HG03460 (cell line): ENCODE measurements at regions not wholly inside any gene's neighbourhood (a gene's known extent, or its start where the extent isn't known, plus 50 kb on each side); places are given as distances from the start of the nearest gene placed in this dataset.

Experiments used
- ATAC-seq: cut with Tn5 transposase; IDR thresholded peaks from one replicate; pipeline ENCODE4 v1.9.1; 2021; ENCODE audit not compliant: unreplicated experiment

DNA sequence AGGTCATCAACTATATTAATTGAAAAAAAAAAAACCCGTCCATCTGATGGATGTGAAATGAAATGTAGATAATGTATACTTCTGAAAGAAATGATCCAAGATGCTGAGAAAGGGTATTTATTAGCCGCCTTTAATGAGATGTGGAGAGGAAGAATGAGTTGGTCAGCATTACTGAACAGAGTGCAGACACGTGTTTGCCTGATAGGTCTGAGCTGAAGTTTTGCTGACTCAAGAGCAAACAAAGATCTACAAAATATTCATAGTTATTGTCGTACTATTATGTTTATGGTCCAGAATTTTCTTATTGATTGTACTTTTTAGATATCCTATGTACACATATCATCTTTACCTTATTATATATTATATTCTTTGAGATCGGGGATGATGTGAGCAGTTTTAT is 235.3 kb downstream of the RDH14 start:
- no peak for ATAC-seq

DNA sequence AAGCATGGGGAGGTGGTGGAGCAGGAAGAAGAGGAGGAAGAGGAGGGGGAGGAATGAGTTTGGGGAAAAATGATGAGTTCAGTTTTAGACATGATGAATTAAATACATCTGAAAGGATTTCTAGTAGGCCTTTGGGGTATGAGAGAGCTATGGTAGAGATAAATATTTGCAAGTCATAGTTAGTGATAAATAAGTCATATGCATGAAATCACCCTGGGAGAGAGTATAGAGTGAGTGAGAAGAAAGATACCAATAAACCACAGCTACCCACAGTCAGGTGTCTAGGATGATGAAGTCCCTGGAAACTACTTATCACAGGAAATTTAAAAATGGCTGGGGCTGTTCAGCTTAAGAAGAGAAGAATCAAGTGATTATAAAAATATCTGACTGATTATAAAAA is 240.5 kb downstream of the RDH14 start:
- ATAC-seq, result no peak

DNA sequence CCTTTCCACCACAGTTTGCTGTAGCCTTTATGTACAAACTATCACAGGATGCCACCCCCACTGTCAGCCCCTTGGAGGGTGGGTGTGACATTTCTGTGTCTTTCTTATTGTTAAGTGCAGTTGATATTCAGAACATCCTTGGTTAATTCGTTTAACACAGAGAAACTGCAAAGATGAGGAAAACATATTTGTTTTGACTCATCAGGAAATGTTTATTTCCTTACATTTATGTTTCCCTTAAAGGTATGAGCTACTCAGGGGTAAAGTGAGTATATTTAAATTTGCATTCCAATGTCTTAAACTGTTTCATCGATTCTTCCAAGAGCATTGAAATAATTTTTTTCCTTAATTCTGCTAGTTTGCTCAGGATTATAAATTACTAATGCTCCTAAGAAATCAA is 243.4 kb downstream of the RDH14 start:
- no peak for ATAC-seq

GRCh38 chr2:18312818-18313217 is 247.6 kb downstream of the RDH14 start:
- ATAC-seq, result no peak

DNA sequence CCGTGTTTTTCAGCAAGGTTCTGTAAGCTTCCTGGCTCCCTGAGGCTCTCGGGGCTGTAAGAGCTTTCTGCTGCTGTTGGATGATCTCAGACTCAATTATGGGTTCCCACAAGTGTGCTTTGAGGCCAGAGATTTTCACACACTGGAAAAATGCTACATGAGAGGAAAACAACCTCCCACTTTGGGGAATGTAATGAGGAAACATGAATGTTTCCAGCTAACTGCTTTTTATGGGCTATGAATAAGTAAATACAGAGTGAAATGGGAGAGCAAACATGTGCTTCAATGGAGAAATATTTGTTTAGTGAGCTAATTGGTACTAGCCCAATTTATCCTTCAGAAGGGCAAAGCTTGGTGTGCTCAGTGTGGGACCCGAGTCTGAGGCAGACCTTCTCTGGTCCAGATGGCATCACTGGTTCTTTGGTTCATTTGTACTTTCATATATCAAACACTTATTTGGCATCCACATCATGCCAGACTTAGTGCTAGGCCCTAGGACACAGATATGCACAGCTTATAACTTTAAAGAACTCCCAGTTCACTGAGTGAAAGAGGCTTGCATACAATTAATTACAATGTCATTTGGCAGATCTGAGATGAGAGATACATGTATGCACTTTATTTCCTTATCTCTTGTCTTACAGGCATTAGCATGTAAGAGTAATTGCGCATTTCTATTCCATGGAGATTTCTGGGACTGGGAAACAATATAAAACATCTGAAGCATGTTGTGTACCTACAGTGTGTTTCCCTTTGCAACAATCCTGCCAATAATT is 248.8 kb downstream of the RDH14 start:
- no peak for ATAC-seq

- no peak for ATAC-seq
Observed at GRCh38 chr2:18309627-18310026, 250.8 kb downstream of the RDH14 start.

- no peak for ATAC-seq
Observed at GRCh38 chr2:18309188-18309587, 251.3 kb downstream of the RDH14 start.

GRCh38 chr2:18304849-18305248 is 255.6 kb downstream of the RDH14 start:
- ATAC-seq, result no peak

DNA sequence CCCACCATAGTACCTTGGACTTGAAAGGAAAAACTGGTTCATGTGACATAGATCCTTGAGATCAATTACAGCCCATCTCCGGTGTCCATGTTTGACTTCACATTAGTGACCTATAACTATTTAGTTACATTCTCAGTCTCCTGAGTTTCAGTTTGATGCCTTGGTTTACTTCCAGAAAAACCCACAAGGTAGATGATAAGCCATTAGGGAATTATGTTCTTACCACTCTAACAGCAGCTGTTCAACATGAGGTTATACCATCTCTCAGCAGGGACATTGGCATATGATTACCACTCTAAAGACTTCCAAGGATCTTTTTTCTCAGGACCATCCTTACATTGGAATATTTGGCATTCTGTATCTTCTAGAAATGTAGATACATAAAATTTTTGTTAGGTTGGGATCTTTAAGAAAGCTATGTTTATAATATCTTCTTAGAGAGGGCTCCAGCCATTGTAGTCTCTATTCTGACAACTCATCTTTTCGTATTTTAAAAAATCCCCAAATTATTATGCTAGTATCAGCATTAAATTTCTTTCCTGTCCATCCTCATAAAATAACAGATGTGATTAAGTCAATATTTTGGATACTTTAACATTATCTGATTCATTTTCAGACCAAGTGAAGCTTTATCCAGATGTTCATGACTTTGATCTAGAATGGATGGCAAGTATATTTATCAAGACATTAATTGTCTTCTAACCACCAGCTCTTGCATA is 258.9 kb downstream of the RDH14 start:
- ATAC-seq, result no peak

GRCh38 chr2:18299423-18300212 is 260.8 kb downstream of the RDH14 start:
- ATAC-seq, result no peak

- ATAC-seq, result no peak
Observed at GRCh38 chr2:18297534-18298058, 262.9 kb downstream of the RDH14 start.

DNA sequence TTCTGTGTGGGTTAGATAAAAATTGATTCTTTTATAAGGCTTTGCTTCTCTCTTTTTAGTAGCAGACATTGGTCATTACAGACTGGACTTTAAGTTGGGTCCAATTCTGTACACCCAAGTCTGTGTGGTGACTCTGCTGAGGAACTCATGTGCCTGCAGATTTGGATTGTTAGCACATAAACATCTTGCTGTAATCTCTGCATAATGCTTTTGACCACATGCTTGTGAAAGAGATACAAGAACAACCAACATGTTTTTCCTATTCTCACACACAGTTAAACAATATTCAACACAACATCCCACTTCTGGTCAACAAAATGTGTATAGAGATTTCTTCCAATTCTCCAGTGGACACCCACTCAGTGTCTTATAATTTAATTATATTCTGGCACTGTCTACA is 270.1 kb downstream of the RDH14 start:
- no peak for ATAC-seq

- no peak for ATAC-seq
Observed at GRCh38 chr2:18286897-18287296, 273.6 kb downstream of the RDH14 start.

GRCh38 chr2:18284331-18284730 is 276.1 kb downstream of the RDH14 start:
- no peak for ATAC-seq

DNA sequence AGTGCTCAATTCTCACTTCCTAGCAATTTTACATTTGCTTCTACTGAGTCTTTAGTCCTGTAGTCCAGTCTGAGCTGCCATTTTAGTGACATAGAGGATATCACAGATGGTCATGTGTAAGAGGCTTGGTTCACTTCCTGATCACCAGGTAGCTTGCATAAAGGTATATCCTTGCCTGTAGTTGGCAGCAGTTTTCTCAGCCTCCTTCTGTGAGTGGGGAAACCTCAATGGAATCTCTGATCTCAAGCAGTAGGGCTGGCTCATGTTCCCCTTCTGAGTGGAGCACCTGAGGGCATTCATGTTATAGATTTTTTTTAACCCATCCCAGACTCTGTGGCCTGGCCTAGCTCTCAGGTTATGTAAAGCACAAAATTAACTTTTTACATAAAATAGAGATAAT is 278.4 kb downstream of the RDH14 start:
- ATAC-seq, result no peak

- ATAC-seq, result no peak
Observed at GRCh38 chr2:18276583-18277075, 283.8 kb downstream of the RDH14 start.

DNA sequence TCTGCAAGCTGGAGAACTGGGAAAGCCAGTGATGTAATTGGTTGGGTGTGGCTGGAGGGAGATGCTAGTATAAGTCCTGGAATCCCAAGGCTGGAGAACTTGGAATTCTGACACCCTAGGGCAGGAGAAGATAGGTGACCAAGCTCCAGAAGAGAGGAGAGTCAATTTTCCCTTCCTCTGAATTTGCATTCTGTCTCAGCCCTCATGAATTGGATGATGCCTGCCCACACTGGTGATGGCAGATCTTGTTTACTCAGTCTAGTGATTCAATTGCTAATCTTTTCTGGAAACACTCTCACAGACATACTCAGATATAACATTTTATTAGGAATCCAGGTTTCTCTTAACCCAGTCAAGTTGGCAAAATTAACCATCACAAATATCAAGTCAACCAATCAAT is 287.2 kb downstream of the RDH14 start:
- ATAC-seq, result no peak

- ATAC-seq, result no peak
Observed at GRCh38 chr2:18272148-18272494, 288.3 kb downstream of the RDH14 start.

DNA sequence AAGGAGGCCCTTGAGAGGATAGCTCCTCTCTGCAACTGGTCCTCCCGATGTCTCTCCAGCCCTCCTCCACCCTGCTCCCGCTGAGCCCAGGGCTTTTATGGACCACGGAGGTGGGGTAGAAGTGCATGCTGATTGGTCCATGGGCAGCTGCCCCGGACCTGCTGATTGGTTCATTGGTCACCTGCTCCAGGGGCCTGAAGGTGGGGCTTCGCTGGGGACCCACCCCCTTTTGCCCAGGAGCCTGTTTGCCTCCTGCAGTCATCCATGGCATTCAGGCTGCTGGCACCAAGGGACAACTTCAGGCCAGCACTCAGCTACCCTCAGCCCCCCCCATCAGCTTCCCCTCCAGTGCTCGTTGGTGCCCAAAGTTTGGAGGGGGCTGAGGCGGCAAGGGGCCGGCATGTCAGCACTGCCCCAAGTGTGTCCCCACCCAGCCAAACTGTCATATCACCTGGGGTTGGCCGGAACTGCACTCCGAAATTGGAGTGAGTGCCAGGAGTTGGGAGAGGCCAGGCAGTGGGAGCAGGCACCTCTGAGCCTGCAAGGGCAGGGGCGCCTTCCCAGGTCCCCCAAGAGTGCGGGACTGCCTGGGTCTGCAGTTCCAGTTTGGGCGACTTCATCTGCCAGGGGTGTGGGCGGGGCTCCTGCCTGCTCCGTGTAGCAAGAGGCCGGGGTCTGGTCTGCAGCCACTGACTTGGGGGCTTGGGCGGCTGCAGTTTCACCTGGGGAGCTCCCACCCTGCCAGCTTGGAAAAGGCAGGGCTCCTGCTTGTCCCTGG is 288.9 kb downstream of the RDH14 start:
- no peak for ATAC-seq

DNA sequence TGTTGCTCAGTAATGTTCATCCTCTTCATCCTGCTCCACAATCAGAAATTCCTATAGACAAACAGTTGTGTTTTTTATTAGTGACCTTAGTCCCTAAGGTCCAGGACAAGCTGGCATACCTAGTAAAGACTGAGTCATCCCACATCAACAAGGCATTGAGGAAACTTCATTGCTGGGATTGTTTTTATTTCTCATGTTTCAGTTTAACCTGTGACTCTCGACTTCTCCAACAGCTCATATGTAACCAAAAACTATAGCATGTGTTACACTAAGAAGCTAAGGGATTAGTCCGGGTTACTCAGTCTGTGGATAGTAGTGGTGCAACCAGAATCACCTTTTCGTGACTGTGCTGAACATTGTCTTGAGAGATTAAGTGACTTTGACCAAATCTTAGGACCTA is 292.1 kb downstream of the RDH14 start:
- no peak for ATAC-seq

GRCh38 chr2:18267501-18267900 is 293.0 kb downstream of the RDH14 start:
- ATAC-seq, result no peak
